ENCODE measurements at regions not wholly inside any gene's neighbourhood (a gene's known extent, or its start where the extent isn't known, plus 50 kb on each side); places are given as distances from the start of the nearest gene placed in this dataset.
"Not testable (repeated sequence)": the region's sequence is repeated elsewhere in the genome, so short reads cannot be mapped to it uniquely, and the experiment has no call there.

DNA sequence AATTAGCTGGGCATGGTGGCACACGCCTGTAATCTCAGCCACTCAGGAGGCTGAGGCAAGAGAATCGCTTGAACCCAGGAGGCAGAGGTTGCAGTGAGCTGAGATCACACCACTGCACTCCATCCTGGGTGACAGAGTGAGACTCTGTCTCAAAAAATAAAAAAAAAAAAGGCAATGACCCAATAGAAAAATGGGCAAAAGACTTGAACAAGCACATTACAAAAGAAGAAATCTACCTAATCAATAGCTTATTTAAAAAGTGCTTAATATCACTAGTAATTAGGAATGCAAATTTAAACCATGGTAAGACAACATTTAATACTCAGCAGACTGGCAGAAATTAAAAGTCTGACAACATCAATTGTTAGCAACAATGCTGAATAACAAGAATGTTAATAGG is 163.6 kb upstream of the C11orf58 start:
- H3K4me3 ChIP-seq (ENCODE audit: low read depth, low read length); H3K4me1 ChIP-seq (ENCODE audit: control insufficient read depth, insufficient read depth, low read length, unreplicated experiment); H3K27me3 ChIP-seq (ENCODE audit: insufficient read depth, low read length); H3K79me2 ChIP-seq (ENCODE audit: control insufficient read depth, insufficient read depth, low read length, unreplicated experiment); H3K36me3 ChIP-seq (ENCODE audit: insufficient read depth, low read length); H3K27ac ChIP-seq (ENCODE audit: low read depth, low read length); H2AFZ ChIP-seq (ENCODE audit: low read length, unreplicated experiment): not testable (repeated sequence)

DNA sequence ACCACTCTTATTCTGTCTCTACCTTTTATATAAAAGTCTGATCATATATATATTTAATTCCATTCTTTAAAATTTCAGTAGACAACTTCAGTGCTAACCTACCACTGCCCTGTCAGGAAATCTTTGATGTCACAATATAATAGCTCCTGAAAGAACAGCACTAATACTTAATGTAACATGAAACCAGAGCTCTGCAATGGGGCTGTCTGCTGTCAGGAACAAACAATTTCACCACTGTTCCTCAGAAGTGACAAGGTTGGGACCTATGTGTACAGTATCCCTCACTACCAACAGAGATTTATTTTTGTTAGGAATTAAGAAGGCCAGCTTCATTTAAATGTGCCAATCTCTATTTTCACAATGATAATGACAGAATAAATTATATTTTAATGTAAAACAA is 165.5 kb upstream of the C11orf58 start:
- H2AFZ ChIP-seq (ENCODE audit: low read length, unreplicated experiment): no peak overlapping the region
- H3K4me1 ChIP-seq (ENCODE audit: control insufficient read depth, insufficient read depth, low read length, unreplicated experiment): no peaks in the 10 kb centered on the region
- H3K79me2 ChIP-seq (ENCODE audit: control insufficient read depth, insufficient read depth, low read length, unreplicated experiment): no peaks in the 10 kb centered on the region
- H3K4me3 ChIP-seq (ENCODE audit: low read depth, low read length): no peak overlapping the region
- H3K36me3 ChIP-seq (ENCODE audit: insufficient read depth, low read length): no peaks in the 10 kb centered on the region
- no peak overlapping the region for H3K27ac ChIP-seq (ENCODE audit: low read depth, low read length)
- H3K27me3 ChIP-seq (ENCODE audit: insufficient read depth, low read length): peaks cover 3% of the 10 kb centered on the region; the same call in 1 of the 2 replicates

DNA sequence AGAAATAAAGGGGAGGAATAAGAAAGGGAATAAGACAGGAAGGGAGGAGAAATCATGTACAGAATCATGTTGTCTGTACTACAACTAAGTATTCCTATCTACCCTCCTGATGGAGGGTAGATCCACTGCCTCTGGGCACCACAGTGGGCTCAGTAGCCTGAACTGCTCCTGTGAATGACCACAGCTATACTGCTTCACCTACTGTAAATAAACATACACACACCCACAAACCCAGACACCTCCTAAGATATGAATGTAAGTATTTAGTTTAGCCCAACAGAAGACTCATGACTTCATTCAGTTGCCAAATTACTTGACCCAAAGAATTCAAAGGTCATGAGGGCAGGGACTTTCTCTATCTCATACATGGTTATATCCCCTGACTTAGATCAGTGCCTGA is 177.3 kb upstream of the C11orf58 start:
- no peaks in the 10 kb centered on the region for H3K4me1 ChIP-seq (ENCODE audit: control insufficient read depth, insufficient read depth, low read length, unreplicated experiment)
- no peak overlapping the region for H2AFZ ChIP-seq (ENCODE audit: low read length, unreplicated experiment)
- no peak overlapping the region for H3K27ac ChIP-seq (ENCODE audit: low read depth, low read length)
- no peaks in the 10 kb centered on the region for H3K79me2 ChIP-seq (ENCODE audit: control insufficient read depth, insufficient read depth, low read length, unreplicated experiment)
- H3K27me3 ChIP-seq (ENCODE audit: insufficient read depth, low read length): 0 out of 2 replicates have a peak, but pooled peaks cover 4% of the 10 kb centered on the region
- no peaks in the 10 kb centered on the region for H3K36me3 ChIP-seq (ENCODE audit: insufficient read depth, low read length)
- H3K4me3 ChIP-seq (ENCODE audit: low read depth, low read length): no peak overlapping the region

DNA sequence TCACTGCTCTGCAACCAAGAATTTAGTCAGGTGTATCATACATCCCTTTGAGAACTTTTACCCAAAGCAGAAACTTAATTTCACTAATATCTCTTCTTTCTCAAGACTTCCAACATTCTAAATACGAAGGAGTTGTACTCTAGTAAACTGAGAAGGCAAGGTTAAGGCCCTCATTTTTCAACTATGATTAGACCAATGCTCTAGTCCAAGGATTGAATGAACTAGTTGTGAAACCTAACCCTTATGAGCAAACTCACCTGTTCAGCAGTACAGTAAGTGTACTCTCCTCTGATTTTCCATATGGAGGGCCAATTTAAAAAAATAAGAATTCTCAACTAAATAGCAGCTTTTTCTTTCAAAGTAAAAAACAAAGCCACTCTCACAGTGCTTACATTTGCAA is 180.0 kb upstream of the C11orf58 start:
- H3K4me1 ChIP-seq (ENCODE audit: control insufficient read depth, insufficient read depth, low read length, unreplicated experiment): no peaks in the 10 kb centered on the region
- no peaks in the 10 kb centered on the region for H3K79me2 ChIP-seq (ENCODE audit: control insufficient read depth, insufficient read depth, low read length, unreplicated experiment)
- no peak overlapping the region for H2AFZ ChIP-seq (ENCODE audit: low read length, unreplicated experiment)
- H3K27me3 ChIP-seq (ENCODE audit: insufficient read depth, low read length): 0 out of 2 replicates have a peak, but pooled peaks cover 4% of the 10 kb centered on the region
- H3K36me3 ChIP-seq (ENCODE audit: insufficient read depth, low read length): no peaks in the 10 kb centered on the region
- H3K27ac ChIP-seq (ENCODE audit: low read depth, low read length): no peak overlapping the region
- no peak overlapping the region for H3K4me3 ChIP-seq (ENCODE audit: low read depth, low read length)

DNA sequence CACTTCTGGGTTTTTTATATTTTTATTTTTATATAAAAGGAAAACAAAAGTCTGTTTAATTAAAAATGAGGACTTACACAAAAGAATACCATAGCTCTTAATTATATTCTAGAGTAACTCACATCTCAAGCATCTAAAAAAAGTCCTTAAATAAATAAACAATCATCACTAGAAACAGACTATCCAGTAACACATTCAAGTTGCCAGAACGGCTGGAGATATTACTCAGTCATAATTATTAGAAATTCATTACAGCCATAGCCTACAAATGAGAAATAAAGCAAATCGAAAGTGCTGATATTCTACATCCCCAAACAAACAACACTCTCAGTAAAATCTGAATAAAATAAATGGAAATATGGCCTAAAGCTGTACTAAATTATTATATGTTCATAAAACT is 182.5 kb upstream of the C11orf58 start:
- H3K27me3 ChIP-seq (ENCODE audit: insufficient read depth, low read length): 0 out of 2 replicates have a peak, but pooled peaks cover 4% of the 10 kb centered on the region
- no peaks in the 10 kb centered on the region for H3K36me3 ChIP-seq (ENCODE audit: insufficient read depth, low read length)
- no peak overlapping the region for H3K27ac ChIP-seq (ENCODE audit: low read depth, low read length)
- no peaks in the 10 kb centered on the region for H3K4me1 ChIP-seq (ENCODE audit: control insufficient read depth, insufficient read depth, low read length, unreplicated experiment)
- no peaks in the 10 kb centered on the region for H3K79me2 ChIP-seq (ENCODE audit: control insufficient read depth, insufficient read depth, low read length, unreplicated experiment)
- no peak overlapping the region for H3K4me3 ChIP-seq (ENCODE audit: low read depth, low read length)
- no peak overlapping the region for H2AFZ ChIP-seq (ENCODE audit: low read length, unreplicated experiment)

DNA sequence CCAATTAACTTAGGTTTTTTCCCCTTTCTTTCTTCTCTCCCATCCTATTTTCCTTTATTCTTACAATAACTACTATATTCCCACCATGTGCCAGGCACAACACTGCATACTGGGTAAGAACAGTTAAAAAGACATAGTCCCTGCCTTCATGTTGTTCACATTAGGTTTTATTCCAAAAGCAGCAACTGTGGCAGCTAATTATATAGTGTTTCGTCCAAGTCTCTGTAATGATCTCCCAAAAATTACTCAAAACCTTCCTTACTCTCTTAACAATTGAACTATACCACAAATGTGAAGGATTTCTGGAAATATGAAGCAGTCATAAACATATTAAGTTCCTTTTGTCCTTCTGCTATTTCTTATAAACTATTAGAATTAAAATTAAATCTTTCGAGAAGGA is 184.1 kb upstream of the C11orf58 start:
- Histone ChIP-seq H3K36me3 (ENCODE audit: insufficient read depth, low read length) (no peaks in the 10 kb centered on the region), H3K4me1 (ENCODE audit: control insufficient read depth, insufficient read depth, low read length, unreplicated experiment) (no peaks in the 10 kb centered on the region), H3K4me3 (ENCODE audit: low read depth, low read length) (no peak overlapping the region), H2AFZ (ENCODE audit: low read length, unreplicated experiment) (no peak overlapping the region), H3K79me2 (ENCODE audit: control insufficient read depth, insufficient read depth, low read length, unreplicated experiment) (no peaks in the 10 kb centered on the region), H3K27me3 (ENCODE audit: insufficient read depth, low read length) (0 out of 2 replicates have a peak, but pooled peaks cover 4% of the 10 kb centered on the region), H3K27ac (ENCODE audit: low read depth, low read length) (no peak overlapping the region)

DNA sequence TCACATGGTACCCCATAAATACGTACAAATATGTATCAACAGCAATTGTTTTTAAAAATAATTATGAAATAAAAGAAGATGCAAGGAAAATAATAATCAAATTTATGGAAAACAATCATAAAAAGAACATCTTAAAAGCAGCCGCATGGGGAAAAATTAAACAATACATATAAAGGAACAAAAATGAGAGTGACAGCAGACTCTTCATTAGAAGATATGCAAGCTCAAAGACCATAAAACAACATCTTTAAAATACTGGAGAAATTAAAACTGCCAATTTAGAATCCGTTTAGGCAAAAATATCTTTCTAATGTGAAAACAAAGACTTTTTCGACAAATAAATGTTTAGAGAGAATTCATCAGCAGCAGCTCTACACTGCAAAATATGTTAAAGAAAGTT is 190.6 kb upstream of the C11orf58 start:
- Histone ChIP-seq H2AFZ (ENCODE audit: low read length, unreplicated experiment) (no peak overlapping the region), H3K4me1 (ENCODE audit: control insufficient read depth, insufficient read depth, low read length, unreplicated experiment) (no peaks in the 10 kb centered on the region), H3K79me2 (ENCODE audit: control insufficient read depth, insufficient read depth, low read length, unreplicated experiment) (no peaks in the 10 kb centered on the region), H3K27ac (ENCODE audit: low read depth, low read length) (no peak overlapping the region), H3K36me3 (ENCODE audit: insufficient read depth, low read length) (no peaks in the 10 kb centered on the region), H3K27me3 (ENCODE audit: insufficient read depth, low read length) (no peaks in the 10 kb centered on the region), H3K4me3 (ENCODE audit: low read depth, low read length) (no peak overlapping the region)

DNA sequence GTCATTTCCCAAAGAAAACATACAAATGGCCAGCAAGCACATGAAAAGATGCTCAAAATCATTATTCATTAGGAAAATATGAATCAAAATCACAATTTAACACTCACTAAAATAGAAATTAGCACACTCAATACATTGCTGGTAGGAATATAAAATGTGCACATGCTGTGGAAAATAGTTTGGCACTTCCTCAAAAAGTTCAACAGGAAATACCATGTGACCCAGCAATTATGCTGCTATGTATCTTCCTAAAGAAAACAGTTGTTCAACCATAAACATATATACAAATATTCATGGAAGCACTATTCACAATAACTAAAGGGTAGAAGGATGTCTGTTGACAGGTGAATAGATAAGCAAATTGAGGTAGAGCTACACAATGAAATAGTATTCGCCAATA is 187.3 kb upstream of the SOX6 start:
- H3K27me3 ChIP-seq (ENCODE audit: insufficient read depth, low read length): no peaks in the 10 kb centered on the region
- no peaks in the 10 kb centered on the region for H3K79me2 ChIP-seq (ENCODE audit: control insufficient read depth, insufficient read depth, low read length, unreplicated experiment)
- no peak overlapping the region for H3K4me3 ChIP-seq (ENCODE audit: low read depth, low read length)
- H3K36me3 ChIP-seq (ENCODE audit: insufficient read depth, low read length): no peaks in the 10 kb centered on the region
- no peaks in the 10 kb centered on the region for H3K4me1 ChIP-seq (ENCODE audit: control insufficient read depth, insufficient read depth, low read length, unreplicated experiment)
- H3K27ac ChIP-seq (ENCODE audit: low read depth, low read length): no peak overlapping the region
- H2AFZ ChIP-seq (ENCODE audit: low read length, unreplicated experiment): no peak overlapping the region

DNA sequence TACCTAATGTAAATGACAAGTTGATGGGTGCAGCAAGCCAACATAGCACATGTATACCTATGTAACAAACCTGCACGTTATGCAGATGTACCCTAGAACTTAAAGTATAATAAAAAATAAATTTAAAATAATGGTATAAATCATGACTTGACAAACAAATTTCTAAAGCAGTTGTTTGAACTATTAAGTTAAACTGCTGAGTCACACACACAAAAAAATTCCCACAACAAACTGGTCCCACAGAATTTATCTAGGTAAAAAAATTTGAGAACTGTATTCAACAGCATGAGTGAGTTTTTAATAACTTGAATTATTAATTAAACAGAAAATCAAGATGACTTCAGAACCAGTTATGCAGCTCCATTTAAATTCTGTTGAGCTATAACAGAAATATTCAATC is 186.0 kb upstream of the SOX6 start:
- Histone ChIP-seq H3K27ac (ENCODE audit: low read depth, low read length) (no peak overlapping the region), H3K36me3 (ENCODE audit: insufficient read depth, low read length) (no peaks in the 10 kb centered on the region), H2AFZ (ENCODE audit: low read length, unreplicated experiment) (no peak overlapping the region), H3K79me2 (ENCODE audit: control insufficient read depth, insufficient read depth, low read length, unreplicated experiment) (no peaks in the 10 kb centered on the region), H3K4me1 (ENCODE audit: control insufficient read depth, insufficient read depth, low read length, unreplicated experiment) (no peaks in the 10 kb centered on the region), H3K27me3 (ENCODE audit: insufficient read depth, low read length) (no peaks in the 10 kb centered on the region), H3K4me3 (ENCODE audit: low read depth, low read length) (no peak overlapping the region)

DNA sequence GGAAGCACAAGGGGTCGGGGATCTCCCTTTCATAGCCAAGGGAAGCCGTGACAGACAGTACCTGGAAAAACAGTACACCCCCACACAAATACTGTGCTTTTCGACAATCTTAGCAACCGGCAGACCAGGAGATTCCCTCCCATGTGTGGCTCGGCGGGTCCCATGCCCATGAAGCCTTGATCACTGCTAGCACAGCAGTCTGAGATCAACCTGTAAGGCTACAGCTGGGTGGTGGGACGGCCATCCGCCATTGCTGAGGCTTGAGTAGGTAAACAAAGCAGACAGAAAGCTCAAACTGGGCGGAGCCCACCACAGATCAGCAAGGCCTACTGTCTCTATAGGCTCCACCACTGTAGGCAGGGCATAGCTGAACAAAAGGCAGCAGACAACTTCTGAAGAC is 180.2 kb upstream of the SOX6 start:
- Histone ChIP-seq H3K79me2 (ENCODE audit: control insufficient read depth, insufficient read depth, low read length, unreplicated experiment) (no peaks in the 10 kb centered on the region), H3K4me1 (ENCODE audit: control insufficient read depth, insufficient read depth, low read length, unreplicated experiment) (no peaks in the 10 kb centered on the region), H2AFZ (ENCODE audit: low read length, unreplicated experiment) (no peak overlapping the region), H3K27me3 (ENCODE audit: insufficient read depth, low read length) (no peaks in the 10 kb centered on the region), H3K36me3 (ENCODE audit: insufficient read depth, low read length) (no peaks in the 10 kb centered on the region), H3K4me3 (ENCODE audit: low read depth, low read length) (no peak overlapping the region), H3K27ac (ENCODE audit: low read depth, low read length) (no peak overlapping the region)

DNA sequence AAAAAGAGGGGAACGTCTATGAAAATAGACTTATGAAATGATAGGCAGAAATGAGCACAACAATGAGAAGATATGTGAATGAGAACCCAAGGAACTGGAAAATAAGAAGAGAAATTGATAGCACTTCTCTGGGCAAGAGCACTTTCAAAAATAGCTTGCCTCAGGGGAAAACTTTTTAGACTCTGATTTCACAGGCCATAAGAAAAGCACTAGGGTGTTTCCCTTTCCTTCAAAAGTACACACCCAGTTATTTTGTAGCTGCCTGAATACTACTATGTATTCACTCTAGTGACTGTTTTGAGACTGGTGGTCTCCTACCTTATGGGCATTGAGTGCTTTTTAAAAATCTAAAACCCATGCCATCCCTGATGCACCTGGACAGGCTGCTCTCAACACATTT is 172.3 kb upstream of the SOX6 start:
- H2AFZ ChIP-seq (ENCODE audit: low read length, unreplicated experiment): no peak overlapping the region
- H3K27me3 ChIP-seq (ENCODE audit: insufficient read depth, low read length): no peaks in the 10 kb centered on the region
- no peaks in the 10 kb centered on the region for H3K36me3 ChIP-seq (ENCODE audit: insufficient read depth, low read length)
- no peak overlapping the region for H3K27ac ChIP-seq (ENCODE audit: low read depth, low read length)
- no peak overlapping the region for H3K4me3 ChIP-seq (ENCODE audit: low read depth, low read length)
- no peaks in the 10 kb centered on the region for H3K4me1 ChIP-seq (ENCODE audit: control insufficient read depth, insufficient read depth, low read length, unreplicated experiment)
- H3K79me2 ChIP-seq (ENCODE audit: control insufficient read depth, insufficient read depth, low read length, unreplicated experiment): no peaks in the 10 kb centered on the region
